Esophagus (tissue), 2 donors: ENCODE measurements at regions not wholly inside any gene's neighbourhood (a gene's known extent, or its start where the extent isn't known, plus 50 kb on each side); places are given as distances from the start of the nearest gene placed in this dataset.

Source experiments
- H3K27ac ChIP-seq, 2 donors: one replicate each; pipeline ENCODE4 v1.5.1; 2013; ENCODE audit warnings: low read depth in 2 of 2, mild to moderate bottlenecking in 2 of 2, inconsistent platforms in 1 of 2, low read length in 1 of 2, moderate library complexity in 1 of 2
- H3K27me3 ChIP-seq, 2 donors: one replicate each; pipeline ENCODE4 v1.6.1; 2013; ENCODE audit warnings: low read length in 2 of 2, control low read depth in 1 of 2, mild to moderate bottlenecking in 1 of 2; ENCODE audit not compliant: insufficient read depth in 2 of 2, control insufficient read depth in 1 of 2
- H3K36me3 ChIP-seq, 2 donors: one replicate each; pipeline ENCODE4 v1.6.1; 2013; ENCODE audit warnings: low read length in 1 of 2; ENCODE audit not compliant: control insufficient read depth in 2 of 2, insufficient read depth in 2 of 2
- H3K4me1 ChIP-seq, 2 donors: one replicate each; pipeline ENCODE4 v1.6.1; 2013; ENCODE audit warnings: low read length in 1 of 2; ENCODE audit not compliant: control insufficient read depth in 2 of 2, insufficient read depth in 2 of 2
- H3K4me3 ChIP-seq, 2 donors: one replicate each; pipeline ENCODE4 v1.5.1; 2013; ENCODE audit warnings: low read length in 2 of 2, mild to moderate bottlenecking in 2 of 2, low read depth in 1 of 2, moderate library complexity in 1 of 2
- H3K9me3 ChIP-seq, 2 donors: one replicate each; pipeline ENCODE4 v1.6.1; 2013; ENCODE audit warnings: mild to moderate bottlenecking in 2 of 2, low read depth in 1 of 2, low read length in 1 of 2, moderate library complexity in 1 of 2; ENCODE audit not compliant: control insufficient read depth in 2 of 2, insufficient read depth in 1 of 2
- WGBS, 2 donors: extraction: QIAGEN DNeasy Blood & Tissue Kit; methylation state at CpG; one replicate each; pipeline ENCODE4 v1.1.7; 2013; 5-methylcytosine and 5-hydroxymethylcytosine counted together
- donor health status: healthy with polysubstance abuse.
- donor health status: Bipolar disorder and iron deficiency.

DNA sequence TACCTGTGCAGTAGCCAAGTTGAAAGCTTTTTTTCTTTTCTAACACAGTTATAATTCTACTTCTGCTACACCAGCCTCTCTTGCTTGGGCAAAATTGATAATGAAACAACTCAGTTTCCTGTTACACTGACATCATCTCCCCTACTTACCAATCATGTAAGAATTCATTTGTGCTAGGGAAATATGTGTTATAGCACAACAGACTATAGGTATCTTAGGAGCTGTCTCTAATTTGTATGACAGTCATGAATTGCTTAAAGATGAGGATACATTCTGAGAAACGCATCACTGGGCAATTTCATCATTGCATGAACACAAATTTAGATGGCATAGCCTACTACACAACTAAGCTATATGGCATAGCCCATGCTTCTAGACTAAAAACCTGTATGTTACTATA lies 246.3 kb upstream of the ANKRD50 start:
- Histone ChIP-seq H3K4me3 (no peak overlapping the region), H3K9me3 (peaks cover 2 to 6% of the 10 kb centered on the region in 2 donors), H3K27ac (no peak overlapping the region), H3K36me3 (no peaks in the 10 kb centered on the region), H3K27me3 (no peaks in the 10 kb centered on the region), H3K4me1 (no peaks in the 10 kb centered on the region)
- 85 to 87% methylated on average over 1 of the region's 1 CpG for WGBS, 2 donors

- H3K27me3 ChIP-seq = no peaks in the 10 kb centered on the region
- no peaks in the 10 kb centered on the region for H3K4me1 ChIP-seq
- peaks cover 0 to 2% of the 10 kb centered on the region in 2 donors for H3K9me3 ChIP-seq
Observed at GRCh38 chr4:124955476-124955875, 242.9 kb upstream of the ANKRD50 start.

GRCh38 chr4:124954046-124954445 lies 241.5 kb upstream of the ANKRD50 start:
- H3K36me3 ChIP-seq = no peaks in the 10 kb centered on the region
- no peak overlapping the region for H3K27ac ChIP-seq
- WGBS, 2 donors = 71 to 72% methylated on average over 1 of the region's 1 CpG
- no peak overlapping the region for H3K4me3 ChIP-seq
- no peaks in the 10 kb centered on the region for H3K4me1 ChIP-seq
- H3K9me3 ChIP-seq = no peaks in the 10 kb centered on the region
- no peaks in the 10 kb centered on the region for H3K27me3 ChIP-seq

More at GRCh38 chr4:124955476-124955875, 242.9 kb upstream of the ANKRD50 start:
- Histone ChIP-seq H3K27ac (no peak overlapping the region), H3K36me3 (no peaks in the 10 kb centered on the region), H3K4me3 (no peak overlapping the region)
- 54 to 67% methylated on average over 2 of the region's 2 CpGs for WGBS, 2 donors

- no peaks in the 10 kb centered on the region for H3K36me3 ChIP-seq
- WGBS, 2 donors = 76 to 83% methylated on average over 4 of the region's 4 CpGs
- no peaks in the 10 kb centered on the region for H3K27me3 ChIP-seq
Observed at GRCh38 chr4:124953486-124953885, 241.0 kb upstream of the ANKRD50 start.

GRCh38 chr4:124953061-124953460 lies 240.5 kb upstream of the ANKRD50 start:
- Histone ChIP-seq H3K36me3 (no peaks in the 10 kb centered on the region), H3K9me3 (no peaks in the 10 kb centered on the region), H3K27me3 (no peaks in the 10 kb centered on the region), H3K4me3 (no peak overlapping the region), H3K27ac (no peak overlapping the region), H3K4me1 (no peaks in the 10 kb centered on the region)

More at GRCh38 chr4:124953486-124953885, 241.0 kb upstream of the ANKRD50 start:
- Histone ChIP-seq H3K4me1 (no peaks in the 10 kb centered on the region), H3K27ac (no peak overlapping the region), H3K9me3 (no peaks in the 10 kb centered on the region), H3K4me3 (no peak overlapping the region)

GRCh38 chr4:124952601-124953000 lies 240.1 kb upstream of the ANKRD50 start:
- Histone ChIP-seq H3K27ac (no peak overlapping the region), H3K36me3 (no peaks in the 10 kb centered on the region), H3K27me3 (no peaks in the 10 kb centered on the region), H3K4me1 (no peaks in the 10 kb centered on the region), H3K4me3 (no peak overlapping the region), H3K9me3 (no peaks in the 10 kb centered on the region)

GRCh38 chr4:124948976-124949597 lies 236.6 kb upstream of the ANKRD50 start:
- Histone ChIP-seq H3K27me3 (no peaks in the 10 kb centered on the region), H3K27ac (no peak overlapping the region), H3K4me3 (no peak overlapping the region), H3K9me3 (no peaks in the 10 kb centered on the region), H3K4me1 (no peaks in the 10 kb centered on the region), H3K36me3 (no peaks in the 10 kb centered on the region)
- 69 to 88% methylated on average over 1 of the region's 1 CpG for WGBS, 2 donors

GRCh38 chr4:124947622-124948265 lies 235.2 kb upstream of the ANKRD50 start:
- Histone ChIP-seq H3K27ac (no peak overlapping the region), H3K4me1 (no peaks in the 10 kb centered on the region), H3K36me3 (no peaks in the 10 kb centered on the region), H3K9me3 (no peaks in the 10 kb centered on the region), H3K4me3 (no peak overlapping the region), H3K27me3 (no peaks in the 10 kb centered on the region)
- WGBS, 2 donors = 46 to 59% methylated on average over 3 of the region's 3 CpGs

DNA sequence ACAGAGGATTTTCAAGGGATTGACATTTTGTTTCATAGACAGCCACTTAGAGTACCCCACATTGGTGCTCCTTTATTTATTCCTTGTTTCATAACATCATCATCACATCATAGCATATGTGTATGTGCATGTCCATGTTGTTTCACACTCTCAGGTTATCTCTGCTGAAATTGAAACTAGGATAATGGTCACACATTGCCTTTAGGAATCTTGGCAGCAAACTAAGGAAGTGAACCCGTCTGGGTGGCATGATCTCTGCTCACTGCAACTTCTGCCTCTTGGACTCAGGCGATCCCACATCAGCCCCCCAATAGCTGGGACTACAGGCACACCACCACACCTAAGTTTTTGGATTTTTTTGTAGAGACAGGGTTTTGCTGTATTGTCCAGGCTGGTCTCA lies 234.2 kb upstream of the ANKRD50 start:
- Histone ChIP-seq H3K36me3 (no peaks in the 10 kb centered on the region), H3K9me3 (no peaks in the 10 kb centered on the region), H3K27me3 (no peaks in the 10 kb centered on the region), H3K4me1 (no peaks in the 10 kb centered on the region), H3K27ac (no peak overlapping the region), H3K4me3 (no peak overlapping the region)
- WGBS, 2 donors = 53 to 64% methylated on average over 2 of the region's 2 CpGs

GRCh38 chr4:124945422-124945821 lies 232.9 kb upstream of the ANKRD50 start:
- no peaks in the 10 kb centered on the region for H3K36me3 ChIP-seq
- H3K9me3 ChIP-seq = no peaks in the 10 kb centered on the region
- no peaks in the 10 kb centered on the region for H3K27me3 ChIP-seq
- H3K4me1 ChIP-seq = no peaks in the 10 kb centered on the region
- H3K27ac ChIP-seq = no peak overlapping the region
- WGBS, 2 donors = 59 to 70% methylated on average over 1 of the region's 1 CpG
- H3K4me3 ChIP-seq = no peak overlapping the region
